ENCODE measurements at regions not wholly inside any gene's neighbourhood (a gene's known extent, or its start where the extent isn't known, plus 50 kb on each side); places are given as distances from the start of the nearest gene placed in this dataset.
A peak's percentile ranks its signal among the peaks of the same experiment; 100 is the strongest.

DNA sequence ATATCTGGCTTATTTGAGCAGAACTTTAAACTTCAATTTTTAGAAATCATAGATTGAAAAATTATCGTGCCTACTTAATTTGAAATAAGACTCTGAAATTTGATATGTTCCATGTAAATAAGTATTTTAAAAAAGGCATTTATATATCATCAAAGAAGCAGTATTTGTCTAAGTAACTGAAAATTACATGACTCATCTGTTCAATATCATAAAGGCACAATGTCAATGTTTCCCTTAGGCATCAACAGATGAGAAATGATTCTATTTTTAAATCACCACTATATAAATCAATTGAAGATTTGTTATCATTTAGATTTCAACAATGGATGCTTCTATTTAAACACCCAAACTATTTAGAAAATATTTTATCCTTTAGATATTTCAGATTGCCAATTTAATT is 142.9 kb upstream of the POU5F2 start:
- peak; percentile 5 for DNase-seq (ENCODE audit: low read depth)

DNA sequence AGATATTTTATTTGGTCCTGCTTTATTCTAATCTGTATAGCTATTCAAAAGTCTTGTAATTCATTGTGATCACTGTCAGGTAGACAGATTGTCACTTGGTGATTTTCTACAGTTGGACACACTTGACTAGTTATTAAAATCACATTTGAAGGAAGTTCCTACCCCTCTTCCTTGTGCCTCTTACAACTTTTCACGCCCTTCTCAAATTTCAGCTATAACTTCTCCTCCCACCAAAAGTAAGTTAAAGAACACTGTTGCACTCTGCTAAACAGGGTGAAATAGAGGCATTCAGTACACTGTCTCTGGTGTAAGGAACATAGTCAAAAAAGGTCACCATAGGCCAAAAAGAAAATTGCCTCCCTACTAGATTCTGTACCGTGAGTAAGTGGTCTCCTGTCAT is 142.1 kb upstream of the POU5F2 start:
- no peak for DNase-seq (ENCODE audit: low read depth)

DNA sequence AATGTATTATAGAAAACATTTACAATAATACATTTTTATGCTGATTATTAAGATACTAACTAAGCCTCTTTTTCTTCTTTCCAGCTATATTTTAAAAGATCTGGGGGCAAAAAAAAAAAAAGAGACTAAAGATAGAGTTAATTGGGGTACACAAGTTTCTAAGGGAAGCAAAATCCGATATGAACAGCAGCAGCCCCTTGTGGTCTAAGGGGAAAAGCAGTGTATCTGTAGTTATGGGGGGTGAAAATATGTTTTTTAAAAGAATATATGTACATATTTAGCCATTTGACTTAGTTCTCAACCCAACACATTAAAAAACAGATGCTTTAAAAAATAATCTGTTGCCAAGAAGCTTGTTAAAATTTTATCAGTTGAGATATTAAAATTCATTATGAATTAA is 134.3 kb upstream of the POU5F2 start:
- DNase-seq (ENCODE audit: low read depth) = peak; percentile 4

DNA sequence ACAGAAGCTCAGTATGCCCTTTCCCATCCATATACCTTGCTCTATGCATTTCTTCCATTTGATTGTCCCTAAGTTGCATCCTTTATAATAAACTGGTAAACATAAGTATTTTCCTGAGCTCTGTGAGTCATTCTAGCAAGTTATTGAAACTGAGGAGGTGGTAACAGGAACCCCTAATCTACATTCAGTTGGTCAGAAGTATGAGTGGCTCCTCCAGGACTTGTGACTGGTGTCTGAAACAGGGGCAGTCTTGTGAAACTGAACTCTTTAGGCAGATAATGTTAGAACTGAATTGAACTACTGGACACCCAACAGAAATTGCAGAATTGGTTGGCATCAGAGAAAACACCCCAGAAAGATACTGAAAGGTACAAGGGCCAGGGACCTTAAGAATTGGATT is 133.1 kb upstream of the POU5F2 start:
- peak; percentile 12 for DNase-seq (ENCODE audit: low read depth)

DNA sequence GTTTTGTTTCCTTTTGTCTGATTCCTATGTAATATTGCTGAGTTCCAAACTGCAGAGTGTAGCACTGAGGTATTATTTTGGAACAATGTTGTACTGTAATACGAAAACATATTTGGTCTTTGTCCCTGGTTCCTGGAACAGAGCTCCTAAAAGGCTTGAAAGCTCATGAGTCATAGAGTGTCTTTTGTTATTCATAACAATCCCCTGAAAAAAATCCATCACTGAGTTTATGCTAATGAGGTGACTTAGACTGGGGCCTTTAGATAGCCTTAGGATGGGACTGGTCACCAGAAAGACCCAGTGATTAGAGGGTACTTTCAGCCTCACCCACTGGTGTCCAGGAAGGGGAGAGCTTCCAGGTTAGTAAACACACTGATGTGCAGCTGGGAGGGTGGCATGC is 132.7 kb upstream of the POU5F2 start:
- peak; percentile 74 for DNase-seq (ENCODE audit: low read depth)

DNA sequence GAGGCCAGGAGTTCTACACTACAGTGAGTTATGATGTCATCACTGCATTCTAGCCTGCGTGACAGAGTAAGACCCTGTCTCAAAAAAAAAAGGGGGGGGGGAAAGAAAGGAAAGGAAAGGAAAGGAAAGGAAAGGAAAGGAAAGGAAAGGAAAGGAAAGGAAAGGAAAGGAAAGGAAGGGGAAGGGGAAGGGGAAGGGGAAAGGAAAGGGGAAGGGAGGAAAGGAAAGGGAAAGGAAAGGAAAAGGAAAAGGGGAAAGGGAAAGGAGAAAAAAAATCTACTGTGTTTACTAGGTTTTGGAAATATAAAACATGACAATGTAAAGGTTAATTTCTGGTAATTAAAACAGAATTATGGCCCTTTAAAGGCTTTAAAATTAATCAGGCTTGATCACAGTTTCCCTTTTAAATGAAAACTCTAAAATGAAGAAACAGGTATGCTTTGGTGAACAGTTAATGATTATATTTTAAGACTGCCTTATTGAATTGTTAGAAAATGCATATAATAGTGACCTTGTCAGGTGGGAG is 131.9 kb upstream of the POU5F2 start:
- DNase-seq (ENCODE audit: low read depth) = no peak

DNA sequence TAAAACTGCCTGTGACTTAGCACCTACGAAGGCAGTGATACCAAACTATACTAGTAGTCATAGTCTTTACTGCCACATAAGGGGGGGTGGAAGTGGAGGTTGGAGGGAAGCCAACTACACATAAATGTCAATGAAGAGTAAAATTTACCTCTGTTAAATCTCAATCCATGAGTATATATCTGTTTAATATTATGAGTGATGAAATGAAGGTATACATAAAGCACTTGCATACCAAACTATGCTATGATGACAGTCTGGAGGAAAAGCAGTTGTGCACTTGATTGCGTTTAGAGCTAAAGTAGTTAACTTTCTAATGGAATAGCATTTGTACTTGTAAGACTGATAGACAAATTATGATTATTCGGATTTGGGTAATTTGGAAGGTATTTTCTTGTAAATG is 129.2 kb upstream of the POU5F2 start:
- no peak for DNase-seq (ENCODE audit: low read depth)

DNA sequence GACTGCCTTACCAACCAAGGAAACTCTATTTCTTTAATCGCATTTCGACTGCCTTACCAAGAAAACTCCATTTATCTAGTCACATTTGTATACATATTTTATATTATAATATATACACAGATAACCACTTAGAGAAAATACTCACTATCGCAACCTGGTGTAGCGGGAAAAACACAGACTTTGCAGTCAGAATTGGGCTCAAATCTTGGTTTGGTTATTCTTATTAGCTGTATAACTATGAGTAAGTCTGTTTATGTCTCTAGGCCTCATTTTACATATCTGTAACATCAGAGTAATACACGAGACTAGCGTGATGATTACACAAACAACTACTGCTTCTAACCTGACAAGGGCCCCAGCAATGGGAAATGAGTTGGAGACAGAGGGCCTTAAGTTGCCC is 127.5 kb upstream of the POU5F2 start:
- no peak for DNase-seq (ENCODE audit: low read depth)

DNA sequence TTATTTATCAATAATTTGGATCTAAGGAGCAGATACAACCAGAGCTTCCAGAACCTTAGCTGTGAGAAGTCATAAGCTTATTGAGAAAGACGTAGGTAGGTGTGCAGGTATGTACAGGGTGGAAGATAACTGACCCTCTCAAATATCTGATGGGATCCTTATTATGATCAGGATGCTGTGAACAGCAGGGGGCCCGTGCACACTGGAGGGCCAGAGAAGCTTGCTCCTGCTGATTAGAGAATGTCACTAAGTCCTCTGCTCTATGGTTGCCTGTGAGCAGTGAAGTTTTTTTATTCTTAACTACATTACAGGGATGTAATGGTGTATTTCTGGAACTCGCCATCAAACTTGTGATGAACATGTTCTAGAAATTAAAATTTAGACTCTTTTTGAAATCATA is 108.9 kb upstream of the POU5F2 start:
- no peak for DNase-seq (ENCODE audit: low read depth)

DNA sequence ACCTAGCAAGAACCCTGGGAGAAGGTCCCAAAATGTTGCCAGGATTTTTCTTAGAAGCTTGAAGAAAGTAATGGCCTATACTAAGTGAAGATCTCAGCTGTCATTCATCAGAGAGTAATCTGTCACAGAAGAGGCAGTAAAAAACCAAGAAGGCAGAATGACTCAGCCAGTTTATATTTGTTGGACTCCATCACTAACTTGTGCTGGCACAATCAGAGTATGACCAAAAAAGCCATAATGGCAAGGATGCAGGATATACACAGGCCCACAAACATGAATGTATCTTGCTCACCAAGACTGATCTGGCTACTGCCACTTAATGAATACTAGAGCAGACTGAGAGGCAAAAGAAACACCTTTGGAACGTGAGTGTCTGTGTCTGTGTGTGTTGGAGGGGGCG is 104.0 kb upstream of the POU5F2 start:
- DNase-seq (ENCODE audit: low read depth) = no peak

DNA sequence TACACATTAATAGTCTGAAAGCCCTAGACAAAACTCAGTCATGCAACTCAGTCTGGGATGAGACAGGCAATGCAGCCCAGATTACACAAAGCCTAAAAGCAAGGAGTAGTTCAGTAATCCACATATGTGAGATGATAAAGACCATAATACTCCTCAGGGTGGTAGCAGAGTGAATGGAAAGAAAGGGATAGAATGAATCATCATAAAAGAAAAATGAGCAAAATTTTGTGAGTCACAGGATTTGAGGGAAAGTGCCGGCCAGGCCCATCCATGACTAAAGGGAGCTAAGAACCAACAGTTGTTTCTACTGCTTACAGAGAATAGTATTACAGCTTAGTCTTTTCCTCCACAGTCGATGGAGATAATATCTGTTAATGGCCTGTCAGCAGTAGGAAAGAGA is 90.0 kb upstream of the POU5F2 start:
- peak; percentile 94 for DNase-seq (ENCODE audit: low read depth)

DNA sequence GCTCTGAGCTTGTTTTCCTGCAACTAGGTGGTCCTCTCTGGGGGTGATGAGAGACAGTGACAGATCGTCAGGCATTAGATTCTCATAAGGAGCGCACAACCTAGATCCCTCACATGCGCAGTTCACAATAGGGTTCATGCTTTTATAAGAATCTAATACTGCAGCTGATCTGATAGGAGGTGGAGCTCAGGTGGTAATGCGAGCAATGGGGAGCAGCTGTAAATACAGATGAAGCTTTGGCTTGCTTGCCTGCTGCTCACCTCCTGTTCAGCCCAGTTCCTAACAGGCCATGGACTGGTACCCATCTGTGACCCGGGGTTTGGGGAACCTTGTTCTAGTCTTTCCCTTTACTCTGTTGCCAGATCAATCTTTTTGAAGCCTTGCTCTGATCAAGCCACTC is 89.5 kb upstream of the POU5F2 start:
- DNase-seq (ENCODE audit: low read depth) = no peak

DNA sequence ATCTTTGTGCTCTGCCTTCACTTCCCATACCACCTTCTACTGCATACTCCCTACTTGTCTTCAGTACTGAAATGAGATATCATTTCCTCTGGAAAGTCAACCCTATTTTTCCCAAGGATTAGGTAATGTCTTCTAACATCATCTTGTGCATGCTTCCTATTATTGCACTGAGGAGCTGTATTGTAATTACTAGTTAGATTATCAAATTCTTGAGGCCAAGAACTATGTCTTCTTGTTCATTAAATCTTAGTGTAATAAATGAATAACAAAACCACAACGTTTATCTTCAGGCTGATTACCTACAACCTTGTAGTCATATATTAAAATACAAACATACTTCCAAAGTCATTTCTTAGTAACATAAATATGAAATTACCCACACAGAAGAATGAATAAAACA is 87.9 kb upstream of the POU5F2 start:
- DNase-seq (ENCODE audit: low read depth) = no peak

DNA sequence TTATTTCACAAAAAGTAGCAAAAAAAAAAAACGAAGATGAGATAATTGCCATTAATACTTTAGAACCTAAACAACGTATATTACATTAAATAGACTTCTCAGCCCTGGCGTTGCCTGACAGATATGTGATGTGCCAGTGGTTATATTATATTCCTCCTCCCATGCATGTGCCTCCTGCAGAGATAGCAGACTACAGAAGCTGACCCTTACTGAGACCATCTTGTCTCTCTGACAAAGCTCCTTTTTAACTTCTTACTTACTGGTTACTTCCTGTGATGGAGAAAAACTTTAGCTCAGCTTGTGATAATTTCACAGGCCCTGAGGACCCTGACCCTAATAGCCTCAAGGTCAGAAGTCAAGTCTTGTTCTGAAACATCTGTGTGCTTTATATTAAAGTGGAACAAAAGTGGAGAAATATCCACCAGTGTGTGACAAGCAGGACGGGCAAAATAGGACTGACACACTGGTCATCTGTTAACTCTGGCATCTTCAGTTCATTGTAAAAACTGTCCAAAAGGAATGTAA is 80.6 kb upstream of the POU5F2 start:
- no peak for DNase-seq (ENCODE audit: low read depth)

DNA sequence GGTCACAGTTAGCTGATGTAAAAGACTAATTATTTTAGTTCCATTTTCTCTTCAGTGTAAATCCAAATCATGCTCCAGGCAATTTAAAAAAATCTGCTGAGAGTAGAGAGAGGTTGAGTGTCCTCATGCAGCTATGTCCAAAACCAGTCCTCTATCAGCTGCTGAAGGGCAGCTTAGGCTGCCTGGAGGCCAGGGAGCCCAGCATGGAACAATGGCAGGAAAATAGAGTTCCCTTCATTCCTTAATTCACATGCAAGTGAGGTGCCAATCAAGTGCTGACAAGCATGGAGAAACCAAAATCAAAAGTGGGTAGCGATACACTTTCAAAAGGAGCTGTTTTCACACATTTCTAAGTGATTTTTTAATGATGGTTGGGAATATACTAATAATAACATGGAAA is 78.3 kb upstream of the POU5F2 start:
- no peak for DNase-seq (ENCODE audit: low read depth)

DNA sequence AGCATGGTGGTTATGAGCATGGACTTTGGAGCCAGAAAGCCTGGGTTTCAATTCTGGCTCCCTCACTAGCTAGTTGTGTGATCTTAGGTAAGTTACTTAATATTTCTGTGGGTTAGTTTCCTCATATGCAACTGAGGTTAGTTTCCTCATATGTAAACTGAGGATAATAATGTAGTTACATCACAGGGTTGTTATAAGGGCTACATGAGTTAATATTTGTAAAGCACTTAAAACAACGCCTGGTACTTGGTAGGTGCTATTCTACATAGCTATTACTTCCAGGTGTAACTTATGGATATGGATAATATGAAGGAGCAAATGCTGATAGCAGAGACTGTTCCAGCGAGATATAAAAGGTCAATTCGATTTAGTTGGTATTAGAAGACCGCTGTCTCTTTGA is 69.4 kb upstream of the POU5F2 start:
- DNase-seq (ENCODE audit: low read depth) = no peak

DNA sequence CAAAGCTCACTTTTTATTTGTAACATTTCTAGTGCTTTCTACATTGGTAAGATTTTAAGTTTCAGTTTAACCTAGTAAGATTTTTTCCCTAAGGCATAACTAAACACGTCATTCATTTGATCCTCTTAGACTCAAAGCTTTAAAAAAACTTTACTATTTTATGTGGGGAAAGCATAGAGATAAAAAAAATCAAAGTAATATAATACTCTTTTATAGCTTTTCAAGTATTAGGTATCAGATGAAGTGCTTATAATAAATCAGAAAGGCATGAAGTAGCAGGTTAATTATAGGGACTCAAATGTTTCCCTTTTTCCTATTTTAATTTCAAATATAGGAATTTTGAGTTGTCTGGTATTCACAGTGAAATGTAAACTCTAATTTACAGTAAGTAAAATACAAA is 68.0 kb upstream of the POU5F2 start:
- no peak for DNase-seq (ENCODE audit: low read depth)

DNA sequence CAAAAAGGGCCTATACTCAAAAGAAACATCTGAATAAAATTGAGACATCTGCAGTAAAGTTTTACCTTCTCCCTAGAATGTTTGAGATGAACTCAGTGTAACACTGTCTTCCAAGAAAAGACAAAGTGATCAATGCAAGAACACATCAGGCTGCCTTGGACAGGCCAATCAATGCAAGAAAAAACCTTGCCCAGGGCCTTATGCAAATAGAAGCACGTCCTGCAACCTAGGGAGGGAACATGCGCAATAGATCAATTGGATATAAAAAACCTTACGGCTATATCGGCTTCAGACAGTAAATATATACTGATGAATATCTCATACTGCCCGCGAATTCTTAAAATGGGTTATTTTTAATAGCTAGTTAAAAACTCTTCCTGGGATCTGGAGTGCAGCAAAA is 66.4 kb upstream of the POU5F2 start:
- DNase-seq (ENCODE audit: low read depth) = no peak

DNA sequence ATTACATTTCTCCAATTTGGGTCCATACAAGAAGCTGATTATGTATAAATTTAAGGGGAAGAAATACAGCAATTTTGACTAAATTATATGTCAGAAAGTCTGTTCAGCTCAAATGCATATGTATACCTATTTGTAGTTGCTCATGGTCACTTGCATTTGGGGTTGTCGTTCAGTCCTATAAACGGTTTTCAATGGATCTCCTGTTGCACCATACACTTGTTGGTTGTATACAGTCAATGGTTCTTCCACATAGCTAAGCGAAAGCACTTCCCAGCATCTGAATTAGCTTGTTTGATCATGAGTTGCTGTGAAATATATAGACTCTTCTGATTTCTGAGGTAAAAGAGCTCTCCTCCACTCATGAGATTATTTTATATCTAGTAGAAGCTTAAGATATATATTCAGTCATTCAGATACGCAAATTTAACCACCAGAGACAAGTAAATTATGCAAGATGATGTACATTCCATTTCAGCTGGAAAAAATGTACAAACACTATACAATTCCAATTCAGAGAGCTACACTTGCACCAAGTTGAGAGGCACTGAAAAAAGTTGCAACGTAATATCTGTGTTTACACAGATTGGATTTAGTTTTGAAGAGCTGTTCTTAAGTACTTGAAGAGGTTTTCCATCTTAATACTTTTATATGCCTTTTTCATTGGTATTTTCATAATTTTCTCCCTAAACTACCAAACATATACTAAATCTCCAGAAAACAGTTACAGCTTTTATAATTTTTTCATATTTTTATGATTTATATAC is 64.4 kb upstream of the POU5F2 start:
- DNase-seq (ENCODE audit: low read depth) = no peak

DNA sequence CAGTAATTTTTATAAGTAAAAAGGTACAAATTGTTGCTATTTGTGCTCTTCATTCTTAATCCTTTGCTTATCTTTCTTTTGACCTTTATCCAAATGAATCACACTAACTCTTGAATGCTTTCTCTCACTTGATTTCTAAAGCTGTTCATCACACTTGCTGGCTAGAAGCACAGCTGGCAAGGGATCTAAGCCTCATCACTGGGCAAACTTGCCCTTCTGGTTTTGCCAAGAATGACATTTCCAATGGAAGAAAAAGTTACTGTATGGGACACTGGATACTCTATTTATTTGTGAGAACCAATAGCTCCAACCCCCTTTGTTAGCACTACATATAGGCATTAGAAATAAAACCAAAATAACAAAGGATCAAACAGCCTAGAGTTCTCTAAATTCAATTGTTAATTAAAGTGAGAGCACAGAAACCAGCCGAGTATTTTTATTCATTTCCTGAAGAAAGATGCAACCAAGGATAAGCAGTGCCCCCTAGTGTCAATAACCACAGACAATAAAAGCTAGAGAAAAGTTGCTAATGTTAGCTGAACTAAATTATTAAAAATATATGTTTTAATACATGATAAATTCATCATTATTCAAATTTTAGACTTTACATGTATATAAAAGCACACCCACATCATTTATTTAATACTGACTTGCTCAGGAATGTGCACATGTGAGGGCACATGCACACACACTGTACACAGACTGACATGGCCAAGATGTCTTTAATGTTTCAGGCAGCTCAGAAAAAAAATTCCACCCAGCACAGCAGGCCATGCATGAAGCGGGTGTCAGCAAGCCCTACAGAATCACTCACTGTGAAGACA is 59.8 kb upstream of the POU5F2 start:
- DNase-seq (ENCODE audit: low read depth) = peak; percentile 71

DNA sequence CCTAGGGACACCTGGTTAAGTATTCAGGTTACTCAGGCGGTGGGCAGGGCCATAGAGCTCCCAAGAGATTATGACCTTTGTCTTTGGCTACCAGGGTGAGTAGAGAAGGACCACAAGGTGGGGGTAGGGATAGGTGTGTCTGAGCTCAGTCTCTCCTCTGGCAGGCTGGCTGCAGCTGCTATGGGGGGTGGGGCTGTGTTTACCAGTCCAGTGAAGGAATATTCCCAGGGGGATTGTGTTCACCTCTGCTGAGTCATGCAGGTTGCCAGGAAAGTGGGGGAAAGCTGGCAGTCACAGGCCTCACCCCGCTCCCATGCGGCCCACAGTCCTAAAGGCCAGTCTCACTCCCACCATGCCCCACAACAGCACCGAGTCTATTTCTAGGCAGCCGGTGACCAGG is 53.6 kb upstream of the POU5F2 start:
- no peak for DNase-seq (ENCODE audit: low read depth)

DNA sequence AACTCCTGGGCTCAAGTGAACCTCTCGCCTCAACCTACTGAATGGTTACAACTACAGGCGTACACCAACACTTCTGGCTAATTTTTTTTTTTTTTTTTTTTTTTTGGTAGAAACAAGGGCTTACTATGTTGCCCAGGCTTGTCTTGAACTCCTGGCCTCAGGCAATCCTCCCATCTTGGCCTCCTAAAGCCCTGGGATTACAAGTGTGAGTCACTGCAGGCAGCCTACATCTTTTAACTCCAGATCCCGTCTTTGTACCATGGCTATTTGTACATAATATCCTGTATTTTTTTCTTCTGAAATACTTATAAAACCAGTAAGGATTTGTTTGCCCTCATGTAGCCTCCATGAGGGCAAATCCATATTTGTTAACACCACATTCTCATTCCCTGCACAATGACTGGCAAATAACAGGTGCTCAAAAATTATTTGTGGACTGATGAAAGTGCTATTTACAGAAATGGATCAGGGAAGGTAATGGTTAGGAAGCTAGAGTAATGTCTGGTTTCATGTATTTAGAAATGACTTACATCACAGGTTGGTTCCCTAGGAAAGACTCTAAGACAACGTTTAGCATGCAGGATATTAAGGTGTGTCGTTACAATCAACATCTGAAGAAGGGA is 51.9 kb upstream of the POU5F2 start:
- DNase-seq (ENCODE audit: low read depth) = no peak

DNA sequence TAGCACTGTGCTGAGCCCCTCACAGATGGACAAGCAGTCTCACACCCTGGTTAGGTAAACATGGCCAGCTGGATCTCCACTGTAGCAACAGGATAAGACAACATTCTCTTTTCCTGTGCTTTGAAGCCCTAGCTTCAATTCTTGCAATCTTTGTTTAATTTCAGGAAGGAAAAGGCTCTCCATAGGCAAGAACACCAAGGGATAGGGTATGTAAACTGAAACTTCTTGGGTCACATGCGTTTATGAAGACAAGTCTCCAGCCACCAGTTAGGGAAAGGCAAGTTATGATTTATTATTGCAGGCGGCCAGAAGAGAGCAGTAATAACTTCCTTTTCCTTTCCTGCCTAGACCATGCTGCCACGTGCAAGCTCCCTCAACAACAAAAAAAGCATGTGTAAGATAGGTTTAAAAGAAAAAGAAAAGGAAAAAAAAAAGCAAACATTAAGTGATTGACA is 50.1 kb upstream of the POU5F2 start:
- DNase-seq (ENCODE audit: low read depth) = no peak
